ENCODE measurements at regions not wholly inside any gene's neighbourhood (a gene's known extent, or its start where the extent isn't known, plus 50 kb on each side); places are given as distances from the start of the nearest gene placed in this dataset.

GRCh38 chr18:47512726-47513435 lies 261.4 kb upstream of the SKOR2 start:
- H3K4me3 ChIP-seq (ENCODE audit: low read depth, low read length): no peak overlapping the region
- DNase-seq (ENCODE audit: low read depth): no peak
- TF ChIP-seq CTCF (IDR thresholded peaks at IDR 0.05; ENCODE audit: insufficient read depth, low read depth, low read length, missing control alignments): no peak

- H3K4me3 ChIP-seq (ENCODE audit: low read depth, low read length): no peak overlapping the region
- no peak for TF ChIP-seq CTCF (IDR thresholded peaks at IDR 0.05; ENCODE audit: insufficient read depth, low read depth, low read length, missing control alignments)
- no peak for DNase-seq (ENCODE audit: low read depth)
These were observed 260.6 kb upstream of the SKOR2 start for GRCh38 chr18:47512056-47512455.

DNA sequence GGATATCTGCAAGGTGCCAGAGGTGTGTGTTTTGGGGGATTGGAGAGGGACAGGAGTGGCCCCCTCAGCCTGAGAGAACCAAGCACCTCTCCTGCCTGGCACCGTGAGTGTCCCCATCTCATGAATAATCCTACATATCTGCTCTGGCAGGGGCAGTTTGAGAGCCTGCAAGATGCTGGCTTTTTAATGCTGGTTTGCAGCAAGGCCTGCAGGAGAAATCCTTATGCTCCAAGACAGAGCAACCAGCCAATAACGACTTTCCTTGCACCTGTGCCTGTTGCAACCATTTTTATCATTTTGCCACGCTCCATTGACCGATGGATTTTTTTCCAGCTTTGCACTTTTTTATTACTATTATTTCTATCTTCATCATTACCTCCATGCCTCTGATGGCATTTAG lies 259.4 kb upstream of the SKOR2 start:
- no peak for TF ChIP-seq CTCF (IDR thresholded peaks at IDR 0.05; ENCODE audit: insufficient read depth, low read depth, low read length, missing control alignments)
- DNase-seq (ENCODE audit: low read depth): no peak
- H3K4me3 ChIP-seq (ENCODE audit: low read depth, low read length): no peak overlapping the region

DNA sequence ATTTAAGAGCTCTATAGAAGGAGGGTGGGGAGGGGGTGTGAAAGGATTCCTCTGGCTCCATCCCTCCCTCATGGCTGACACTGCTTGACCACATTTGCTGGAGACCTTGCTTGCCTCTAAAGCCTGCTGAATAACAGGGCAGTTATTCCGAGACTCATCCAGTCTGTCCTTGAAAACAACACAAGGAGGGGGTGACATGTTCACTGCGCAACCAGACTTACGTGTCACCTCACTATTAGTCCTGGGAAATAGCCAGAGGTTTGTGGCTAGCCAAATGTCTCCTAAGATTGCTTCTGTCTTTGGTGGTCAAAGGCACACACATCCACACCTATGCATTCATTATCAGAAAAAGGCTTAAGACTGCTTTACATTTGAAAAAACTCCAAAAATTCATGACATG lies 256.2 kb upstream of the SKOR2 start:
- H3K4me3 ChIP-seq (ENCODE audit: low read depth, low read length): no peak overlapping the region
- TF ChIP-seq CTCF (IDR thresholded peaks at IDR 0.05; ENCODE audit: insufficient read depth, low read depth, low read length, missing control alignments): no peak
- DNase-seq (ENCODE audit: low read depth): no peak

GRCh38 chr18:47506897-47507296 lies 255.4 kb upstream of the SKOR2 start:
- no peak for DNase-seq (ENCODE audit: low read depth)
- no peak overlapping the region for H3K4me3 ChIP-seq (ENCODE audit: low read depth, low read length)
- no peak for TF ChIP-seq CTCF (IDR thresholded peaks at IDR 0.05; ENCODE audit: insufficient read depth, low read depth, low read length, missing control alignments)

DNA sequence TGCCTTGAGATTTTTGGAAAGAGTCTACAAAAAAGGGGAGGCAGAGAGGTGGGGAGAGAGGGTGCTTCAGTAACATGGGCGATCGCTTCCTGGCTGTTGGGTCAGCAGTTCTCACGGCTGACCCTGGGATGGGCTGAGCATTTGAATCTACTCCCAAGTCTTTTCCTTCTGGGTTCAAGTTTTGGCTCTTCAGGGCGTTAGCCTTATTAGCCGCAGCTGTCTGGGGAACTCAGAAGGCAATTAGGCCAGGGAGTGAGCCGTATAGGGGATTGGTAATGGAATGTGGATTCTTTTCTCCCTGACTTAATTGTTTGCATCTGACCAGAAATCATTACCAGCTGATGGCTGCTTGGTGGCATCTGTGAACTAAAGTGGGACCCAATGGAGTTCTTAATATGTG lies 250.5 kb upstream of the SKOR2 start:
- no peak overlapping the region for H3K4me3 ChIP-seq (ENCODE audit: low read depth, low read length)
- TF ChIP-seq CTCF (IDR thresholded peaks at IDR 0.05; ENCODE audit: insufficient read depth, low read depth, low read length, missing control alignments): no peak
- DNase-seq (ENCODE audit: low read depth): no peak

- TF ChIP-seq CTCF (IDR thresholded peaks at IDR 0.05; ENCODE audit: insufficient read depth, low read depth, low read length, missing control alignments): no peak
- no peak overlapping the region for H3K4me3 ChIP-seq (ENCODE audit: low read depth, low read length)
- no peak for DNase-seq (ENCODE audit: low read depth)
These were observed 249.5 kb upstream of the SKOR2 start for GRCh38 chr18:47500930-47501329.
